CD1c-positive myeloid dendritic cell (primary cell): ENCODE measurements at regions not wholly inside any gene's neighbourhood (a gene's known extent, or its start where the extent isn't known, plus 50 kb on each side); places are given as distances from the start of the nearest gene placed in this dataset.

Experiments used
- DNase-seq: peaks from one replicate; pipeline ENCODE4 v3.0.0-alpha.2; 2016; ENCODE audit errors: extremely low spot score

GRCh38 chr13:104004572-104004971 lies 938.4 kb upstream of the SLC10A2 start:
- no peak for DNase-seq

- no peak for DNase-seq
Observed at GRCh38 chr13:104002216-104002615, 936.0 kb upstream of the SLC10A2 start.

GRCh38 chr13:104001766-104002165 lies 935.5 kb upstream of the SLC10A2 start:
- no peak for DNase-seq

GRCh38 chr13:103996733-103997132 lies 930.5 kb upstream of the SLC10A2 start:
- DNase-seq: no peak

- DNase-seq: no peak
Observed at GRCh38 chr13:103983948-103984347, 917.7 kb upstream of the SLC10A2 start.

- DNase-seq: no peak
Observed at GRCh38 chr13:103976371-103976770, 910.2 kb upstream of the SLC10A2 start.

- DNase-seq: no peak
Observed at GRCh38 chr13:103973740-103974139, 907.5 kb upstream of the SLC10A2 start.

- no peak for DNase-seq
Observed at GRCh38 chr13:103969520-103970050, 903.4 kb upstream of the SLC10A2 start.

- no peak for DNase-seq
Observed at GRCh38 chr13:103965506-103966243, 899.5 kb upstream of the SLC10A2 start.

GRCh38 chr13:103961784-103962183 lies 895.6 kb upstream of the SLC10A2 start:
- DNase-seq: no peak

GRCh38 chr13:103961129-103961528 lies 894.9 kb upstream of the SLC10A2 start:
- no peak for DNase-seq

- no peak for DNase-seq
Observed at GRCh38 chr13:103960001-103960400, 893.8 kb upstream of the SLC10A2 start.

GRCh38 chr13:103958691-103959090 lies 892.5 kb upstream of the SLC10A2 start:
- no peak for DNase-seq

- DNase-seq: no peak
Observed at GRCh38 chr13:103957939-103958338, 891.7 kb upstream of the SLC10A2 start.

GRCh38 chr13:103953859-103954258 lies 887.6 kb upstream of the SLC10A2 start:
- DNase-seq: no peak

- DNase-seq: no peak
Observed at GRCh38 chr13:103952183-103952582, 886.0 kb upstream of the SLC10A2 start.

GRCh38 chr13:103948426-103948825 lies 882.2 kb upstream of the SLC10A2 start:
- no peak for DNase-seq

GRCh38 chr13:103945836-103946235 lies 879.6 kb upstream of the SLC10A2 start:
- DNase-seq: no peak

- DNase-seq: no peak
Observed at GRCh38 chr13:103941506-103942140, 875.4 kb upstream of the SLC10A2 start.

GRCh38 chr13:103935117-103935516 lies 868.9 kb upstream of the SLC10A2 start:
- no peak for DNase-seq

GRCh38 chr13:103931885-103932284 lies 865.7 kb upstream of the SLC10A2 start:
- no peak for DNase-seq

GRCh38 chr13:103931331-103931845 lies 865.2 kb upstream of the SLC10A2 start:
- no peak for DNase-seq

GRCh38 chr13:103926118-103926517 lies 859.9 kb upstream of the SLC10A2 start:
- no peak for DNase-seq
